Occipital lobe (tissue), 1 donor: ENCODE measurements at regions not wholly inside any gene's neighbourhood (a gene's known extent, or its start where the extent isn't known, plus 50 kb on each side); places are given as distances from the start of the nearest gene placed in this dataset.

ENCODE experiments used
- DNase-seq: peaks from one replicate; lab custom pipeline; 2025; lab: John Stamatoyannopoulos, UW

GRCh38 chr2:106941372-106941993 lies 55.5 kb upstream of the ST6GAL2 start:
- DNase-seq = no peak

GRCh38 chr2:106943468-106944200 lies 57.7 kb upstream of the ST6GAL2 start:
- no peak for DNase-seq

- DNase-seq = no peak
Measured at GRCh38 chr2:106944215-106944614, 58.2 kb upstream of the ST6GAL2 start.

- no peak for DNase-seq
Measured at GRCh38 chr2:106948540-106948939, 62.6 kb upstream of the ST6GAL2 start.

GRCh38 chr2:106953236-106953635 lies 67.3 kb upstream of the ST6GAL2 start:
- no peak for DNase-seq

GRCh38 chr2:106953779-106954178 lies 67.8 kb upstream of the ST6GAL2 start:
- DNase-seq = no peak

- no peak for DNase-seq
Measured at GRCh38 chr2:106954304-106954703, 68.3 kb upstream of the ST6GAL2 start.

GRCh38 chr2:106956416-106956815 lies 70.4 kb upstream of the ST6GAL2 start:
- no peak for DNase-seq

GRCh38 chr2:106956879-106957278 lies 70.9 kb upstream of the ST6GAL2 start:
- DNase-seq = no peak

- DNase-seq = no peak
Measured at GRCh38 chr2:106959975-106960682, 74.2 kb upstream of the ST6GAL2 start.

- DNase-seq = no peak
Measured at GRCh38 chr2:106960683-106961161, 74.8 kb upstream of the ST6GAL2 start.

- no peak for DNase-seq
Measured at GRCh38 chr2:106961328-106961727, 75.4 kb upstream of the ST6GAL2 start.

- DNase-seq = no peak
Measured at GRCh38 chr2:106963156-106963555, 77.2 kb upstream of the ST6GAL2 start.

GRCh38 chr2:106963893-106964292 lies 77.9 kb upstream of the ST6GAL2 start:
- no peak for DNase-seq

- no peak for DNase-seq
Measured at GRCh38 chr2:106965611-106966010, 79.6 kb upstream of the ST6GAL2 start.

GRCh38 chr2:106969777-106970176 lies 83.8 kb upstream of the ST6GAL2 start:
- no peak for DNase-seq

- DNase-seq = no peak
Measured at GRCh38 chr2:106970471-106971261, 84.7 kb upstream of the ST6GAL2 start.

GRCh38 chr2:106972782-106973181 lies 86.8 kb upstream of the ST6GAL2 start:
- DNase-seq = no peak

- no peak for DNase-seq
Measured at GRCh38 chr2:106974891-106975290, 88.9 kb upstream of the ST6GAL2 start.

GRCh38 chr2:106975641-106976040 lies 89.7 kb upstream of the ST6GAL2 start:
- DNase-seq = no peak

- DNase-seq = no peak
Measured at GRCh38 chr2:106976548-106976947, 90.6 kb upstream of the ST6GAL2 start.

GRCh38 chr2:106977717-106978116 lies 91.8 kb upstream of the ST6GAL2 start:
- no peak for DNase-seq
